Right forelimb (tissue), 1 donor: ENCODE measurements at regions not wholly inside any gene's neighbourhood (a gene's known extent, or its start where the extent isn't known, plus 50 kb on each side); places are given as distances from the start of the nearest gene placed in this dataset.
"Not testable (repeated sequence)": the region's sequence is repeated elsewhere in the genome, so short reads cannot be mapped to it uniquely, and the experiment has no call there.

Experiments used
- DNase-seq: peaks from one replicate; pipeline ENCODE4 v3.0.0-alpha.2; 2018

GRCh38 chr2:94576486-94576885, 294.7 kb upstream of the TEKT4 start:
- not testable (repeated sequence) for DNase-seq

- not testable (repeated sequence) for DNase-seq
Observed at GRCh38 chr2:94577160-94577559, 294.1 kb upstream of the TEKT4 start.

GRCh38 chr2:94579221-94579620, 292.0 kb upstream of the TEKT4 start:
- DNase-seq = not testable (repeated sequence)

- not testable (repeated sequence) for DNase-seq
Observed at GRCh38 chr2:94583081-94583723, 288.0 kb upstream of the TEKT4 start.

GRCh38 chr2:94584569-94584968, 286.7 kb upstream of the TEKT4 start:
- DNase-seq = not testable (repeated sequence)

- not testable (repeated sequence) for DNase-seq
Observed at GRCh38 chr2:94586032-94586982, 284.9 kb upstream of the TEKT4 start.

GRCh38 chr2:94587042-94587441, 284.2 kb upstream of the TEKT4 start:
- DNase-seq = not testable (repeated sequence)

- not testable (repeated sequence) for DNase-seq
Observed at GRCh38 chr2:94594019-94594836, 277.0 kb upstream of the TEKT4 start.

- not testable (repeated sequence) for DNase-seq
Observed at GRCh38 chr2:94595956-94596355, 275.3 kb upstream of the TEKT4 start.

GRCh38 chr2:94598075-94598713, 273.0 kb upstream of the TEKT4 start:
- not testable (repeated sequence) for DNase-seq

GRCh38 chr2:94600929-94601328, 270.3 kb upstream of the TEKT4 start:
- DNase-seq = not testable (repeated sequence)

GRCh38 chr2:94602466-94602865, 268.8 kb upstream of the TEKT4 start:
- DNase-seq = no peak

GRCh38 chr2:94622113-94622618, 249.1 kb upstream of the TEKT4 start:
- no peak for DNase-seq

GRCh38 chr2:94628953-94629352, 242.3 kb upstream of the TEKT4 start:
- DNase-seq = not testable (repeated sequence)

GRCh38 chr2:94641397-94641796, 229.8 kb upstream of the TEKT4 start:
- DNase-seq = not testable (repeated sequence)

- not testable (repeated sequence) for DNase-seq
Observed at GRCh38 chr2:94652131-94652530, 219.1 kb upstream of the TEKT4 start.

GRCh38 chr2:94669858-94670257, 201.4 kb upstream of the TEKT4 start:
- DNase-seq = not testable (repeated sequence)

- DNase-seq = not testable (repeated sequence)
Observed at GRCh38 chr2:94694236-94694635, 177.0 kb upstream of the TEKT4 start.

GRCh38 chr2:94708982-94709381, 162.2 kb upstream of the TEKT4 start:
- not testable (repeated sequence) for DNase-seq

- no peak for DNase-seq
Observed at GRCh38 chr2:94725543-94725942, 145.7 kb upstream of the TEKT4 start.

- DNase-seq = not testable (repeated sequence)
Observed at GRCh38 chr2:94735536-94735935, 135.7 kb upstream of the TEKT4 start.

- not testable (repeated sequence) for DNase-seq
Observed at GRCh38 chr2:94737145-94737544, 134.1 kb upstream of the TEKT4 start.
